ENCODE measurements at regions not wholly inside any gene's neighbourhood (a gene's known extent, or its start where the extent isn't known, plus 50 kb on each side); places are given as distances from the start of the nearest gene placed in this dataset.
"Not testable (repeated sequence)": the region's sequence is repeated elsewhere in the genome, so short reads cannot be mapped to it uniquely, and the experiment has no call there.

DNA sequence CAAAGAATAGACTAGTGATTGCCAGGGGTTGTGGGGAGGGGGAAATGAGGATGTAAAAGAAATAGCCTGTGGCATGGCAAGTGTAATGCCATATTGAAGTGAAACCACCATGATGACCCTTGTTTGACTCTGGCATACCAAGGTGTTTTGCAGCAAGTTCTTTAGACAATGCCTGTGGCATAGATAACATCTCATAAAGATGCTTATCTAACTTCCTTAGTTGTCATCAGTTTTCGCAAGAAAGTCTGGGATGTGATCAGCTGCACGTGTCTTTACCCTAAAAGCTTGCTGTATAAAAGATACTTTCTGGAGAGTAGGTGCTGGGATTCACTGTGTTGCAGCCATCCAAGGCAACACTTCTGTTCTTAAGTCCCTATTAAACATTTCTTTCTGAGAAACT is 176.1 kb upstream of the MAGEB16 start:
- DNase-seq = no peak

DNA sequence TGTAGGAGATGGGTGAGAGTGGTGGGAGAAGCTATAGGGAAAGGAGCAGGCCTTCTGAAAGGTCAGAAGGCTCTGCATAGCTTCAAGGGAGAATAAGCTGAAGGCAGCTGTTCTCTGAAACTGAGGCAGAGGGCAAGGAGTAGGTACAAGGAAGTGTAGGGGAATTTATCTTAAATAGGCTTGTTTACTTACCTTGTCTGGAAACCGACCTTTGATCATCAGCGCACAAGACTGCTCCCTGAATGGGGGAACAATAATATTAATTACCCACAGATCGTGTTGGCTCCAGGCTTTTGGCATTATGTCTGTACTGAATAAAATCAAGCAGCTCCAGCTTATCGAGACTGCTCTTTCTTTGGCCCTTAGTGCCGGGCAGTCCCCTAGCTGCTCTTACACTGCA is 175.5 kb upstream of the MAGEB16 start:
- no peak for DNase-seq

- DNase-seq = no peak
Observed at GRCh38 chrX:35625714-35626113, 172.4 kb upstream of the MAGEB16 start.

- no peak for DNase-seq
Observed at GRCh38 chrX:35626124-35626523, 172.0 kb upstream of the MAGEB16 start.

GRCh38 chrX:35635971-35636370 is 162.2 kb upstream of the MAGEB16 start:
- DNase-seq = not testable (repeated sequence)

DNA sequence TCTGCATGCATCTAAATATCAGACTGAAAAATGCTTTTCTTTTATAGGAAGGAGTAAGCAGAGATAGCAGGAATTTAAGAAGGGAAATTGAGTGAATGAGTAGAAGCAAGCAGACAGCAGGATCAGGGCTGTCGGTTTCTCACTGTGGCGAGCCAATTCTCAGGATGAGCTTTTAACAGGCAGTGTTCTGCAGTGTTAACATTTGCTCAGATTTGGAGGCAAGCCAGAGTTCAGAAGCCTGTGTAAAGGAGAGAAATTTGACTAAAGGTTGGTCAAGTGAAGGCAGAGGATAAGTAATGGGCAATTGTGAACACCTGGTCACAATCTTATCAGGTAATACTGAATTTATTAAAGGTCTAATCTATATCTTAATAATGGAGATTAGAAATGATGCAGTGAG is 133.3 kb upstream of the MAGEB16 start:
- no peak for DNase-seq

DNA sequence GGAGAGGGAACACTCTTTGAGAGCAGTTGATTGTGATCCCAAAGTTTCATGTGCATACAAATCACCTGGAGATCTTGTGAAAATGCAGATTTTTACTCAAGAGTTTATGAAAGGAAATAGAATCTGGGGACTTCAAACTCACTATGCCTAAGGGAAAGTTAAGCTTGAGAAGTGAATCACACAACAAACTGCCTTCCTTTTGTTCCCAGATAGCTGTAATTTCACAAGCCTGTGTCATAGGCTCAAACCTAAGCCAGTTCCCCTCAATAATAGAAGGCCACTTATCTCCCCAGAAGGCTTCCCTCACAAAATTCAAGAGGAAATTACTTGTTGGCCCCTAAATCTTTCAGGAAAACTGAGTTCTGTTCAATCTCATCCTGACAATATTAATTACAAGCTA is 132.8 kb upstream of the MAGEB16 start:
- no peak for DNase-seq

- no peak for DNase-seq
Observed at GRCh38 chrX:35670889-35671288, 127.3 kb upstream of the MAGEB16 start.

DNA sequence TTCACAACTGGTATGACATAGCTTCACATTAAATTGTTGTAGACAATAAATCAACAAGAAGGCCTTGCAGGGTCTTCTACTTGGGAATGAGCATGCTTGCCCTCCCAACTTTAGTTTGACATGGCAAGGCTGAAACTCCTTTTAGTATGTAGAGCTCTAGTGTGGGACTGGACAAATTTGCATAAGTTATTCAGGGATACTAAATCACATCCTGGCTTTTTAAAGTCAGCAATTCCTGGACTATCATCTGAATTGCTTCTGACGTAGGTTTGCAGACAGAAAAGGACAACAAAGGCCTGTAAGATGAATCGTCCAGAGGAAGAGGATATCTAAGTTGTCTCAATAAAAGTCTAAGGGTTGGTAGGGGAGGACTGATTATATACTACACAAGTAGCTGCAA is 123.0 kb upstream of the MAGEB16 start:
- DNase-seq = no peak

GRCh38 chrX:35680940-35681346 is 117.2 kb upstream of the MAGEB16 start:
- DNase-seq = no peak

GRCh38 chrX:35682476-35682875 is 115.7 kb upstream of the MAGEB16 start:
- DNase-seq = no peak

DNA sequence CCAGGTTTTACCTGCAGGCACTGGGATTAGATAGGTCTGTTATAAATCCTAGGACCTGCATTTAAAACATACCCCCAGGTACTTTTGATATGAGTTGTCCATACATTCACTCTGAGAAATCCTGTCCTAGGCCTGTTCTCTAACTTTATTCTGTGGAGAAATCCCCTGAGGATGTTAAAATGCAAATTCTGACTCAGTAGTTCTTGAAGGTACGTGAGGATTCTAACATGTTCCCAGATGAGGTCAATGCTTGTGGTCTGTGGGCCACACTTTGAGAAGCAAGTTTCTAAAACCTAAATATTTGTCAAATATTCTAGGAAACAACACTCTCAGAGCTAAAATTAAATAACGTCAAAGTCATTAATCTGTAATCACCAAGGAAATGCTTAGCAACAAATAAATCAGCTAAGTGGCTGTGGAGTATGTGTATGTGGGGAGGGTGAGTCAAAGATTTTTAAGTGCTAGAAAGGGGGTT is 101.3 kb upstream of the MAGEB16 start:
- no peak for DNase-seq

DNA sequence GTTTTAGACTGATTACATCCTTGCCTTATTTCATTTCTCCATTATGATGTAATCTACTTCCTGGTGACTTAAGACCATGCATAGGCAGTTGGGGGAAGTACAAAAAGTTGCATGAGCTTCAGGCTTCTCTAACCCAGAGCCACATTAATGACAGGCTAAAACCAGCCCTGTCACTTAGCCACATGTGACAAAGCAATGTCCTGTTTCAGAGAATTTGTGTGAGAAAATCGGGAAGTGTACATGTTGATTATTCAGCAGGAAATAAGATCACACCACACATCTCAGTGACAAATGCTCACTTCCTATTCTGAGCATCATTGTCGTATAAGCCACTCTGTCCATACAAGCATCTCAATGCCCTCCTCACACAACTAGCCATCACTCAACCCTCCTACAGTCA is 98.5 kb upstream of the MAGEB16 start:
- no peak for DNase-seq

GRCh38 chrX:35700121-35700520 is 98.0 kb upstream of the MAGEB16 start:
- DNase-seq = no peak

GRCh38 chrX:35711281-35711680 is 86.9 kb upstream of the MAGEB16 start:
- no peak for DNase-seq

DNA sequence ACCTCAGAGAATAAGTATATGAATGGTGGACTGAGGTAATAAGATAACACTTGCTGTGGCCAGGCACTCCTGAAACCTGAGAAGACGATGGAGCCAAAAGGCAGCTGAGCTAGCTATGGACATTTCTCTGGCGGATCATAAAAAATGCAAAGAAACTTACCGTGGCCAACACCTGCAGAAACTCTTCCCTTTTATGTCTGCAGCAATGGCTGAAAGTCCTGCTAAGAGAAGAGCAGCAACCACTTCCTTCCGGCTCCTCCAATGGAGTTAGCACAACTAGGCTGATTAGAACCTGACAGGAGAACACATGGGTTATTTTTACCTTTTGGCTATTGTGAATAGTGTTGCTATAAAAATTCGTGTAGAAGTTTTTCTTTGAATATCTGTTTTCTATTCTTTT is 76.0 kb upstream of the MAGEB16 start:
- DNase-seq = no peak

DNA sequence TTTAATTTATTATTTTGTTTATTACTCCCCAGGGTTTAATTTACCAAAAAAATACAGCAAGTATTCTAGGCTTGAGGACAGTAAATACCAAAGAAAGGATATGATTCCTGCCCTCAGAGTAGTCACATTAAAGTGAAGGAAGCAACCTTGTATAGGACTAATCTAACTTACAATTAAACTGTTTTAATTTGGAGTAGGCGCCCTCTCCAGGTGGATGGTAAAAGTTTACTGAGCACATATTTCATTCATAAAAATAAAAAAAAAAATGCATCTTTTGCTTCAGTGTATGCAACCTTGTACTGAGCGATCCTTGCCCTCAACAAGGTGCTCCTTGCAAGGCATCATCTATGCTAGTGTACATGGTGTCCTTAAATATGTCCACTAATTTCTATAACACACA is 72.0 kb upstream of the MAGEB16 start:
- DNase-seq = no peak

GRCh38 chrX:35728481-35728880 is 69.7 kb upstream of the MAGEB16 start:
- DNase-seq = no peak

GRCh38 chrX:35733879-35734278 is 64.3 kb upstream of the MAGEB16 start:
- DNase-seq = no peak

DNA sequence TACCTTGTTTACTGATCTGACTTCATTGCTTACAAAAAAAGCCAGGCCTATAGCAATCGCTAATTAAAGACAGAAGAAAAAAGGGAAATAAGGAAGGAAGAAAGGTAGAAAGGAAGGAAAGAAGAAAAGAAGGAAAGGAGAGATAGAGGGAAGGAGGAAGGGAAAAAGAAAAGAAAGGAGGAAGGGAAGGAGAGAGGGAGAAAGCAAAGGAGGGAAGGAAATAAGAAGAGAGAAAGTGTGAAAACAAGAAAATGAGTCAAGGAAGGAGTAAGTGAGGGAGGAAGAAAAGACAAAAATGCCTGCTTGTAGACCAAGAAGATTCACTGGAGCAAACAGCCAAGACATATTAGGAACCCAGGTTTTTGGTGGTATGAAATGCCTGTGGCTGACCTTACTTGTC is 57.0 kb upstream of the MAGEB16 start:
- DNase-seq = no peak

- DNase-seq = no peak
Observed at GRCh38 chrX:35743331-35743730, 54.8 kb upstream of the MAGEB16 start.

All from left kidney (tissue), 1 donor.